Activated naive CD8-positive, alpha-beta T cell (primary cell): ENCODE measurements at regions not wholly inside any gene's neighbourhood (a gene's known extent, or its start where the extent isn't known, plus 50 kb on each side); places are given as distances from the start of the nearest gene placed in this dataset.
A peak's percentile ranks its signal among the peaks of the same experiment; 100 is the strongest.

Source experiments
- H3K27ac Mint-ChIP-seq: one replicate; pipeline ENCODE4 v1.8.0; 2021; ENCODE audit warnings: mixed read lengths
- H3K27me3 Mint-ChIP-seq: one replicate; pipeline ENCODE4 v1.8.0; 2021; ENCODE audit warnings: mixed read lengths
- H3K36me3 Mint-ChIP-seq: one replicate; pipeline ENCODE4 v1.8.0; 2021; ENCODE audit warnings: mixed read lengths
- H3K4me1 Mint-ChIP-seq: one replicate; pipeline ENCODE4 v1.8.0; 2021; ENCODE audit warnings: low read depth, mixed read lengths
- H3K4me3 Mint-ChIP-seq: one replicate; pipeline ENCODE4 v1.8.0; 2021; ENCODE audit warnings: mild to moderate bottlenecking, mixed read lengths
- H3K9me3 Mint-ChIP-seq: one replicate; pipeline ENCODE4 v1.8.0; 2021; ENCODE audit warnings: low read depth, mixed read lengths

DNA sequence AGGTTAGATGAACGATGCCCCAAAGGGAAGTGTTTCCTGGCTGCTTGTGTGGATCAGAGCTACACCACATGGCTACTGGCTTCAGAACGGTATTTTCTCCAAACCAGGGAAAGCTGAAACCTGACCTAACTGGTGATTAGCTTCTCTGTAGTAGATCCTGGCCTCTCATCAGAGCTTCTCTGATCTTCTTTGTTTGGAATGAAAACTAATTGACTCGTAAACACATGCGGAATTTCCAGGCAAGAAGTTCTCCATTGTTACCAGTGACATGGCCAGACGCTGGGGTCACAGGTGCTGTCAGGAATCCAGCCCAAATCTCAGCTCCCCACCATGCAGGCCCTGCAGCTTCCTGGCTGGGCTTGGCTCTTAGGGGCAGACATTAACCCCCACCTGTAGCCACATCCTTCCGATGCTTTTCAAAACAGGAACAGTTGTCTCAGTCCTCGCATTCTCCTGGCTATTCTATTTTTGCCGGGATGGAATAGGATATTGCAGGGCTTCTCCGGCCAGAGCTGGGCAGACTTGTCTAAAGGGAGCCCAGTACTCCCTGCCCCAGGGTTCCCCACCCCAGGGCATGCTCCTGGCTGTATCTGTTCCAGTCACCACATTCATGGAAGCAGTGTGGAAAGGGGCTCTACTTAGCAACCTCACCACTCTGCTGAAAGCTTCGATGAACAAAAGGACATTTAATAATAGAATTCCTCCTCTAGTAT lies 305.4 kb upstream of the F9 start:
- H3K27me3 Mint-ChIP-seq: no peaks in the 10 kb centered on the region
- no peak overlapping the region for H3K27ac Mint-ChIP-seq
- H3K9me3 Mint-ChIP-seq: no peaks in the 10 kb centered on the region
- H3K4me3 Mint-ChIP-seq: no peak overlapping the region
- H3K36me3 Mint-ChIP-seq: no peaks in the 10 kb centered on the region
- H3K4me1 Mint-ChIP-seq: no peaks in the 10 kb centered on the region

DNA sequence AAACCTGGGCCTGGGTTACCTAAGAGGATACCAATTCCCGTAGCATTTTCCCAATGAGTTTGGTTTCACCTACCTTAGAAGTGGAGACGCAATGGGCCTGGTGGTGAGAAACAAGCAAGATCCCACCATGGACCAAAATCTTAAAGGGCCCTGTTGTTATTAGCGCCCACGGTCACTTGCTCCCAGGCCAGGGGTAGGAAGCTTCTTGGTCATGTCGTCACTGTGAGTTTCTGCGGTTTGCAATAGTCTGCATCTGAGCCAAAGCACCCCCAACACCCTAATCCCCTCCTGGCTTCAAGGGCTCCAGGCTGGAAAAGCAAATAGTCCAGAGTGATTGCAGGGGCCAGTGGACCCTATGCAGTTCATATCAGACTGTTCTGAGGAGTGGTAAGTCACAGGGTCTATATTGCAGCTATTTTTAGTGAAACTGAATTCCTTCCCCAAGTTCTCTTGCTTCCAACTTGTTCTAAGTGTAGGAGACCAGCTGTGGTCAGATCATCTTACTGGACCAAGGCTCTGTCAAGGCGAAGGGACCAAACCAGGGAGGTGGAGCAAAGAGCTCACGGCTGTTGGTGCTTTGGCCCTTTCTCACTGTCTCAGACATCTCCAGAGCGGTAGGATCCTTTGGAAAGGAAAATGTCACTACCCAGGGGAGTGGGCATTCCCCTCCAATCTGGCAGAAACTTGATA lies 307.9 kb upstream of the F9 start:
- Mint-ChIP-seq H3K36me3 (no peaks in the 10 kb centered on the region), H3K27me3 (no peaks in the 10 kb centered on the region), H3K27ac (no peak overlapping the region), H3K4me1 (no peaks in the 10 kb centered on the region), H3K9me3 (no peaks in the 10 kb centered on the region), H3K4me3 (no peak overlapping the region)

DNA sequence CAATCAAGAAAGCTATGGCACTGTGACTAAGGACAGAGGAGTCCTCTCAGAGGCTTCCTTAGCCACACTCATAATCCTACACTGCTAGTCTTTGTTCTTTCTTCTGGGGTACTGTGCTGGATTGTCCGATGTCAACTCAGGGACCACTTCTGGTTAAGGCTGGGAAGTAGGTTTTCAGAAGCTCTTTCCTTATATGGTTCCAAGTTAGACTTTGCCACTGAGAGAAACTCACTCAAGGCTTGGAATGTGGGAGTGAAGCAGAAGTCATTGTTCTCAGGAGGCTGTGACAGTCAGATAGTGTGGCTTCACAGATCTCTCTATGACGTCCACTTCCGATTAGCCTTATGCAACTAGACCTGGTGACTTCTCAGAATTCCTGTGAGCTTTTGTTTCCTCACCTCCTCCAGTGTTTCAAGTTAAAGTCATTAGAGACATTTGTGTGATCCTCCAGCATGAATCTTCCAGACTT lies 317.3 kb upstream of the F9 start:
- H3K27me3 Mint-ChIP-seq: peaks cover 6% of the 10 kb centered on the region
- H3K9me3 Mint-ChIP-seq: no peaks in the 10 kb centered on the region
- H3K36me3 Mint-ChIP-seq: no peaks in the 10 kb centered on the region
- no peak overlapping the region for H3K27ac Mint-ChIP-seq
- no peaks in the 10 kb centered on the region for H3K4me1 Mint-ChIP-seq
- no peak overlapping the region for H3K4me3 Mint-ChIP-seq

DNA sequence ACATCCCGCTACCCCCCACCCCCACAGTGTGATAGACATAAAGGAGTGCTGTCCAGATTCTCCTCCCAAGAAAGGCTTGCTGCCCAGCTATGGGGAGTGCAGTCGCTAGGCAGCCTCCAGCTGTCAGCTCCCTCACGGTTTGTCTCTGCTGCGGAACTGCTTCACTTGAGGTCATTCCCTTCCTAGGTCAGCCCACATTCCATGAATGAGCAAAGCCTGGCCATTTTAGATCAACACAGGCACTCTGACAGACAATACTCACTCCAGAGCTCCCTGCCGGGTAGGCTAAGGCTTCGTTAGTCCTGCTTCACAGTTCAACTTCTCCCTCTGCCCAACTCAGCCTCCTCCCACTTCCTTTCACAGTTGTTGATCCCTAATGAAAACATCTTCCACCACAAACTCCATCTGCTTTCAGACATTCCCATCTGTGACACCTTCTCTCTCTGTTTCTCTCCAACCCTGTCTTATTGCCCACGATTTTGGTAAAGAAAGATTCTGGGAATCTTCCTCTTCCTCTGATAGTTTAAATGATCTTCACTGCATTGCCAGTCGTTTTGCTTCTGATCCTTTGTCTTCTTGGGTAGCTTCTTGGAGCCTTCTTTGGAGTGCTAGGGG lies 318.9 kb upstream of the F9 start:
- Mint-ChIP-seq H3K36me3 (no peaks in the 10 kb centered on the region), H3K4me1 (no peaks in the 10 kb centered on the region), H3K27me3 (peaks cover 9% of the 10 kb centered on the region), H3K9me3 (no peaks in the 10 kb centered on the region), H3K4me3 (no peak overlapping the region), H3K27ac (no peak overlapping the region)

DNA sequence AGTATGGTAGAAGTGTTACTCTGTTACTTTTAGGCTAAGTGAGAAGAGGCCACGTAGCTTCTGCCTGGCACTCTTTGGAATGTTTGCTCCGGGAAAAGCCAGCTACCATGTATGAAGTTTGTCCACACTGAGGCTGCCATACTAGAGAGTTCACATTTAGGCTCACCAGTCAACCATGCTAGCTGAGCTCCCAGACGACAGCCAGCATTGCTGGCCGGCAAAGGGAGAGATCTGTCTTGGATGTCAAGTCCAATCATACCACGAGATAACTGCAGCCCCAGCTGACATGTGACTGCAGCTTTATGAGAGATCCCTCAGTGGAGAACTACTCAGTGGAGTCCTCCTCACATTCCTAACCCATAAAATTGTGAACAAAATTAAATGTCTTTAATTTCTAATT lies 321.2 kb upstream of the F9 start:
- no peaks in the 10 kb centered on the region for H3K36me3 Mint-ChIP-seq
- no peak overlapping the region for H3K4me3 Mint-ChIP-seq
- no peaks in the 10 kb centered on the region for H3K9me3 Mint-ChIP-seq
- H3K4me1 Mint-ChIP-seq: peaks cover 3% of the 10 kb centered on the region
- no peak overlapping the region for H3K27ac Mint-ChIP-seq
- H3K27me3 Mint-ChIP-seq: peaks cover 13% of the 10 kb centered on the region

DNA sequence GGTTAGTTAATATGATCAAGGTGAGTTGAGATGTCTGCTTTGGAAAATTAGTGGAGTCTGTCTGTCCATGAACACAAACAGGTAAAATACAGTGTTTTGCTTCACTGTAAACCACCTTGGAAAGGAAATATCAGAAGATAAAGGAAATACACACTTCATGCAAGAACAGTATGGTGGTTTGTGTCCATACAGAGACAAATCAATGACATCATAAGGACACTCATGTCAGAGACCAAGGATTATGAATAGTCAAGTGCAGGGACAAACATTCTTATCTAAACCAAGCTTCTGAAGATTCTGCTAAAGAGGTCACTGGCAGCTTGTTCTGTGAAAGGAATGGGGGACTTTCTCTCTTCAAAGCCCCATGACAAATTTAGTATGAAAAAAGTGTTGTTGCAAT lies 322.9 kb upstream of the F9 start:
- Mint-ChIP-seq H3K27me3 (peaks cover 13% of the 10 kb centered on the region), H3K9me3 (no peaks in the 10 kb centered on the region), H3K4me3 (no peak overlapping the region), H3K27ac (no peak overlapping the region), H3K36me3 (no peaks in the 10 kb centered on the region), H3K4me1 (peaks cover 3% of the 10 kb centered on the region)

DNA sequence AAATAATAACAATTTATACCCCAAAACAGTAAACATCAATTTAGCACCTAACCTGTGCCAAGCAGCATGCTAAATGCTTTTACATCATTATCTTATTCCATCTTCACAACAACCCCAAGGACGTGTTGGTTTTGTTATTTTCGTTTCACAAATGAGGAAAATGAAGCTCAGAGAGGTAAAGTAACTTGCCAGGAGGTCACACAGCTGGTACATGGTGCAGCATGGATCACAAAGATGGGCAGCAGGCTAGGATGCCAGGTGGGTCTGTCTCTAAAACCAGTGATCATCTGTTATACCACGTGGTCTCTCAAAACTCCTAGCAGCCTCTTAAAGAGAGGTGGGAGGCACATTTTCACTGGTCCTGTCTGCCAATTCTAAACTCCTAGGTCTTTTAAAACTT lies 323.6 kb upstream of the F9 start:
- H3K4me1 Mint-ChIP-seq: peaks cover 3% of the 10 kb centered on the region
- H3K27me3 Mint-ChIP-seq: peaks cover 16% of the 10 kb centered on the region
- no peaks in the 10 kb centered on the region for H3K9me3 Mint-ChIP-seq
- no peak overlapping the region for H3K27ac Mint-ChIP-seq
- H3K36me3 Mint-ChIP-seq: no peaks in the 10 kb centered on the region
- no peak overlapping the region for H3K4me3 Mint-ChIP-seq

DNA sequence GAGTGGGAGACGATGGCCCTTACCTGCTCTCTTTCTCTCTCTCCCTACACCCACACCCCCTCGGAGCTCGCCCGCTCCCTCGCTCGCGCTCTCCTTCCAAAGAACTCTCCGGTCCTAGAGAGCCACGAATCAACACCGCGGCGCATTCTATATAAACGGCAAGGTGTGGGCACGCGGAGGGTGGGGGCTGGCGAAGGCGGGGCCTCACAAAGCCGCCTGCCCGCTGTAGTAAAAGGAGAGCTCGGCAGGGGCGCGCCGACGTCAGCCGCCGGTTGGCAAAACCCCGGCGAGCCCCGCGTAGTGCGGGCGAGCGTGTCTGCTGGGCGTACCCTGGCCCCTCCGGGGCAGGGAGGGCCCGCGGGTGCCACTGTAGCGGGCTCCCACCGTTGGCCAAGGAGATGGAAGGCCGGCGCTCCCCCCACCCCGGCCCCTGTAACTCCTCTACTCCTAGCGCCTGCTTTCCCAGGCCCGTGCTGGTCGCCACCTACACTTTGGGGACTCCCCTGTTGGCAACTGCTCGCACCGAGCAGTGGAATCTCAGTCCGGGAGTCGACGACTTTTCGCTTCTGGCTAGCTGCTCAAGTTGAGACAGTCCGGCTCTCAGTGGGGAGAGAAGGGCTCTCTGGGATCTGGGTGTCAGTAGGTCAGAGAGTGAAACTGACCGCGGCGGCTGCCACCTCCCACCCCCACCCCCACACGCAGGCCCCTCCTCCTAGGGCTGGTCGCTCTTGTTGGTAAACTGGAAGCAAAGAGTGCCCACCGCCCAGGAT lies 325.5 kb upstream of the F9 start:
- Mint-ChIP-seq H3K27ac (no peak overlapping the region), H3K36me3 (no peaks in the 10 kb centered on the region), H3K4me3 (peak overlapping the region; percentile 71), H3K27me3 (peaks cover 11% of the 10 kb centered on the region), H3K4me1 (peaks cover 3% of the 10 kb centered on the region), H3K9me3 (no peaks in the 10 kb centered on the region)

DNA sequence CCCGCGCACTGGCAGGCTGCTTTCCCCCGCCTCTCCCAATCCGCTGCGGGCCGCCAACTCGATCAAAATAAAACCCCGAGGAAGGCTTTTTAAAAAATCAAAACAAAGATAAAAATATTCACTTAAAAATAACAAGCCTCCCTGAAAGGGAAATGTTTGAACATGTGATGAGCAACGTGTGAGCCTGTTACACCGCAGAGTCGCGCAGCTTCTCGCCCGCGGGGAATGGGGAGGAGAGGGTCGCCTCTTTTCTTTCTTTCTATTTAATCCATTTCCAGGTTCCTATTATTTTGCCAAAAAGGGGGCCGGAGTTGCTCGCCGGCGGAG lies 326.0 kb upstream of the F9 start:
- Mint-ChIP-seq H3K27me3 (peaks cover 12% of the 10 kb centered on the region), H3K9me3 (no peaks in the 10 kb centered on the region), H3K27ac (no peak overlapping the region), H3K4me1 (peaks cover 3% of the 10 kb centered on the region), H3K4me3 (peak overlapping the region; percentile 71), H3K36me3 (no peaks in the 10 kb centered on the region)

DNA sequence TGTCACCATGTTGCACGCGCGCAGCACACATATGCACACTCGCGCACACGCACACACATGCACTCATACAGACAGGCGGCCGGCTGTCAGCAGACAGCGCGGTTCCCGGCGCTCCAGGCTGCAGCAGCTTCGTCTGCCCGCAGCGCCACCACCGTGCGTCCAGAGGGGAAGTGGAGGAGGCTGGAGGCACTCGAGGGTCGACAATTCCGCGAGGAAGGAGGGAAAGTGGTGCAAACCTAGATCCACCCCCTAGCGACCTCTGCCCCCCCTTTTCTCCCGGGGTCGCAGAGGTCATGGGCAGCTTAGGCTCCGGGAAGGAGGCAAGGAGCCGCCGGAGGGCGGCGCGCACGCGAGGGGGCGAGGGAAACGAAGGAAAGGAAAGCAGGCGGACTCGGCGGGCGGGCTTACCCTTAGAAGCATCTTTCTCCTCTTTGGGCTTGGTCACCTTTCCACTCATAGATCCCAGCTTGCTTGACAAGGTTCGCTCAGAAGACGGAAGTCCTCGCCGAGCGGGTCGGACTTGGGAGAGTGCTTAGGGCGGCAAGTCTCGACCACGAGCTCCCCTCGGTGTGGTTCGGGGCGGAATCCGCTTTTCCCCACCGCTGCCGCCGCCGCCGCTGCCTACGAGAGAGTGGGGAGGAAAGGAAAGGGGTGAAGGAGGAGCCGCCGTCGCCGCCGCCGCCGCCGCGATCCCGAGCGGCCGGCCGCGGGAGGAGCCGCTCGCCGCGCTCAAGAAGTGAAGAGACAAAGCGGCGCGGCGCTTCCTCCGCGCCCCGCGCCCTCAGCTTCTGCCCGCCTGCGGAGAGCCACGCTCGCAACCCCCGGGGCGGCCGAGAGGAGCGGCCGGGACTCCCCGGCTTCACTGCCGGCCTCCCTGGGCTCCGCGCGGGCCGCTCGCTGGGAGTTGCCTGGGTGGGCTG lies 326.6 kb upstream of the F9 start:
- Mint-ChIP-seq H3K4me1 (peaks cover 3% of the 10 kb centered on the region), H3K4me3 (peak overlapping the region; percentile 71), H3K9me3 (no peaks in the 10 kb centered on the region), H3K36me3 (no peaks in the 10 kb centered on the region), H3K27me3 (peaks cover 15% of the 10 kb centered on the region), H3K27ac (no peak overlapping the region)

DNA sequence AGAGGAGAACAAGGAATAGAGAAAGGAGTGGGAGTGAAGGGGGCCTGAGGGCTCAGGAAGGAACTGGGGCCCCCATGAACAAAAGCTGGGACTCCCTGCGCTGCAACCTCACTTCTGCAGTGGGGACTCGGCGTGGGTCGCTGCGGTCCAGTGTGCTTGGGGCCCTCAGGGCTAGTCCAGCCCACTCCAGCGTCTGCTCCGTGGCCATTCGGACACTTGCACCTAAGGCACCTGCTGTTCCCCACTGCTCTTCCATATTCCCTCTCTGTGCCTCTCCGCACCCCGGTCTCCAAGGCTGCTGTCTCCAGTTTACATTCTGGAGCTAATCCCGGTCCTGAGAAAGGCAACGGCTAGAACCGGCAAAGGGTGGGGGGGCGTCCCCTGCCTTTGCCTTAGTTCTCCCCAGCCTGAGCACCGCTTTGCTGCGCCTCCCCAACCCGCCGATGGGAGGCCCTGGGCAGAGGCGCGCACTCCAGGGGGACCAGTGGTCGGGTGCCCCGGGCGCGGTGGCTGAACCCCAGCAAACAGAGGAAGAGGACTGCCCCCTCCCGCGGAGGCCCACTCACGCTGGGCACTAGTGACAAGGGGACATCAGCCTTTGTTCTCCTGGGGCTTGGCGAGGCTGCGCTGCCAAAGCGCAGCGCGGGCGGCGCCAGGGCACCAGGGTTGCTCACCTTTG lies 327.7 kb upstream of the F9 start:
- Mint-ChIP-seq H3K27ac (no peak overlapping the region), H3K27me3 (peaks cover 12% of the 10 kb centered on the region), H3K36me3 (no peaks in the 10 kb centered on the region), H3K4me3 (no peak overlapping the region), H3K9me3 (no peaks in the 10 kb centered on the region), H3K4me1 (peaks cover 3% of the 10 kb centered on the region)

DNA sequence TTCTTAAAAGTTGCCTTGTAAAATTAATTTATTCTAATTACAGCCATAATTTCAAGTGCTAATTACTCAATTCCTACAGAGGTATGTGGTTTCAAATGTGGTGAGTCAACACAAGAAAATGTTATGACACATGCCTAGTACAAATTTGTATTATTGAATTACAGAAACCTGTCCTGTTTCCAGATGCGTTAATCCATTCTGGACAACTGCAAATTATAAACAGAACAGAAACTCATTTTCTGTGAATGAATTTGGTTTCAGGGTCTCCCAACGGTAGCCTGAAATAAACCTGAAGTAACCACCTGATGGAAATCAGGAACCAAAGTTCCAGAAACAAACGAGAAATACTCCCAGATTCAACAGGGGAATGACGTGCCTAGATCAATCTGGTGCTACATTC lies 328.6 kb upstream of the F9 start:
- Mint-ChIP-seq H3K4me3 (no peak overlapping the region), H3K4me1 (peaks cover 3% of the 10 kb centered on the region), H3K9me3 (no peaks in the 10 kb centered on the region), H3K36me3 (no peaks in the 10 kb centered on the region), H3K27me3 (peaks cover 14% of the 10 kb centered on the region), H3K27ac (no peak overlapping the region)

DNA sequence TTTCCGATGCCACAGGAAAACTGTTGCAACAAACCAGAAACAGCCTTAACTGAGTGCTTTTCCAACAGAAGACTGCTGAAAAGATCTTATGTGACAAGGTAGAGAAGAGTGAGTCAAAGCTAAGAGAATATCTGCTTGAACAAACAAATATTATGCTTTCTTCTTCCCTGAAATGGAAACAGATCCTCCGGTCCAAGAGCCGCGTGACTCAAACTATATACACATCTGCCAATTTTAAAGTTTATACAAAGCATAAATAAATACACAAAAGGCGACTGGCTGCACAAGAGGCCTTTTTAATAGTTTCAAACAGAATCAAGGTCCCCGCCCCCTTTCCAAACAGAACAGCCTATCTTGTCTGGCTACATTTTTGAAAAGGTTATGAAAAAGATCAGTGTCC lies 329.7 kb upstream of the F9 start:
- Mint-ChIP-seq H3K27me3 (peaks cover 17% of the 10 kb centered on the region), H3K9me3 (no peaks in the 10 kb centered on the region), H3K27ac (no peak overlapping the region), H3K36me3 (no peaks in the 10 kb centered on the region), H3K4me3 (no peak overlapping the region), H3K4me1 (peaks cover 3% of the 10 kb centered on the region)

DNA sequence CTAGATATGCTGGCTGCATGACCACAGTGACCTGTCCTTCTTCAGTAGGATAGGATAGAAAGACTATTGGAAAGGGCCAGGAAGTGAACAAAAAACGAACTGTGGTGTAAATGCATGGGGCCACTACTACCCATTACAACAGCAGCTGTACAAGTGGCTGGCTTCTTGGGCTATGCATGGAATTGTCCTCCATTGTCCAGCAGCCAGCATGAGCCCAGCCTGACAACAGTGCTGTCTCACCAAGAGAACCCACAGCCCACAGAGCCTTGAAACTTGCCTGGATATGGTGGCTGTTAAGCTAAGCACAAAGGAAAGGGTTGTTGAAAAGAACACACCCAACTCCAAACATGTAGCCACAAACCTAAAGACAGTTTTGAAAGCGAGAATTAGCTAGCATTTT lies 330.2 kb upstream of the F9 start:
- H3K36me3 Mint-ChIP-seq: no peaks in the 10 kb centered on the region
- peaks cover 18% of the 10 kb centered on the region for H3K27me3 Mint-ChIP-seq
- no peak overlapping the region for H3K4me3 Mint-ChIP-seq

More for the DNA sequence above, 330.2 kb upstream of the F9 start:
- peaks cover 3% of the 10 kb centered on the region for H3K4me1 Mint-ChIP-seq
- no peak overlapping the region for H3K27ac Mint-ChIP-seq
- H3K9me3 Mint-ChIP-seq: no peaks in the 10 kb centered on the region
